ENCODE measurements at regions not wholly inside any gene's neighbourhood (a gene's known extent, or its start where the extent isn't known, plus 50 kb on each side); places are given as distances from the start of the nearest gene placed in this dataset.

DNA sequence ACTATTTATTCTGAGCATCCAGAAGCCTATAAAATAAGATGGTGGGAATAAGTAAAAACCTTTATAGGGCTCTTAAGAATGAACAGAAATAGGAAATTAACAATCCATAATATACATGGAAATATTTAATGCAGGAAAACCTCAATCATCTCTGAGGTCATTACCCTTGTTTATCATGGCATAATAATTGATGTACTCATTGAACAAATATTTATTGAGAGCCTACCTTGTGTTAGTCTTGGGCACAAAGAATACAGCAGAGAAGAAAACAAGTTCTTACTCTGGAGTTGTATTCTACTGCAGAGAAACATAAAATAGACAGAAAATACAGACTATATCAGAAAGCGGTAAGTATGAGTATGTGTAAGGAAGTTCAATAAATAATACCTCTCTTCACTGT lies 167.2 kb downstream of the COX18 start:
- POLR2A ChIA-PET (ENCODE audit: low non-redundant PET): no interaction called here
- Histone ChIP-seq H3K27me3 (replicated peaks; ENCODE audit: insufficient read depth, low read depth, low read length, poor library complexity) (no peaks in the 10 kb centered on the region), H3K27ac (ENCODE audit: low read depth, low read length, poor library complexity, severe bottlenecking) (no peak overlapping the region), H3K4me1 (ENCODE audit: insufficient read depth, low read length, poor library complexity, severe bottlenecking) (no peaks in the 10 kb centered on the region), H3K36me3 (ENCODE audit: insufficient read depth, low read length, poor library complexity, severe bottlenecking) (no peaks in the 10 kb centered on the region), H3K9me3 (ENCODE audit: low read depth, low read length, poor library complexity, severe bottlenecking) (no peaks in the 10 kb centered on the region), H3K4me3 (ENCODE audit: low read depth, low read length, poor library complexity, severe bottlenecking) (no peak overlapping the region)
- CTCF ChIA-PET: no interaction called here
- no TSS peak for BruUV-seq (replicated peaks)
- DNase-seq (ENCODE audit: low spot score): no peak
- no peak for TF ChIP-seq EZH2 (IDR thresholded peaks at IDR 0.05; ENCODE audit: borderline replicate concordance, low read depth, low read length, poor library complexity, severe bottlenecking)
- TF ChIP-seq, protein P1, sequence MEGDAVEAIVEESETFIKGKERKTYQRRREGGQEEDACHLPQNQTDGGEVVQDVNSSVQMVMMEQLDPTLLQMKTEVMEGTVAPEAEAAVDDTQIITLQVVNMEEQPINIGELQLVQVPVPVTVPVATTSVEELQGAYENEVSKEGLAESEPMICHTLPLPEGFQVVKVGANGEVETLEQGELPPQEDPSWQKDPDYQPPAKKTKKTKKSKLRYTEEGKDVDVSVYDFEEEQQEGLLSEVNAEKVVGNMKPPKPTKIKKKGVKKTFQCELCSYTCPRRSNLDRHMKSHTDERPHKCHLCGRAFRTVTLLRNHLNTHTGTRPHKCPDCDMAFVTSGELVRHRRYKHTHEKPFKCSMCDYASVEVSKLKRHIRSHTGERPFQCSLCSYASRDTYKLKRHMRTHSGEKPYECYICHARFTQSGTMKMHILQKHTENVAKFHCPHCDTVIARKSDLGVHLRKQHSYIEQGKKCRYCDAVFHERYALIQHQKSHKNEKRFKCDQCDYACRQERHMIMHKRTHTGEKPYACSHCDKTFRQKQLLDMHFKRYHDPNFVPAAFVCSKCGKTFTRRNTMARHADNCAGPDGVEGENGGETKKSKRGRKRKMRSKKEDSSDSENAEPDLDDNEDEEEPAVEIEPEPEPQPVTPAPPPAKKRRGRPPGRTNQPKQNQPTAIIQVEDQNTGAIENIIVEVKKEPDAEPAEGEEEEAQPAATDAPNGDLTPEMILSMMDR (conservative IDR thresholded peaks at IDR 0.05; ENCODE audit: low read depth, low read length): no peak
- intact Hi-C loops (cut with micrococcal nuclease; ENCODE audit: unreplicated experiment): no loop called here

DNA sequence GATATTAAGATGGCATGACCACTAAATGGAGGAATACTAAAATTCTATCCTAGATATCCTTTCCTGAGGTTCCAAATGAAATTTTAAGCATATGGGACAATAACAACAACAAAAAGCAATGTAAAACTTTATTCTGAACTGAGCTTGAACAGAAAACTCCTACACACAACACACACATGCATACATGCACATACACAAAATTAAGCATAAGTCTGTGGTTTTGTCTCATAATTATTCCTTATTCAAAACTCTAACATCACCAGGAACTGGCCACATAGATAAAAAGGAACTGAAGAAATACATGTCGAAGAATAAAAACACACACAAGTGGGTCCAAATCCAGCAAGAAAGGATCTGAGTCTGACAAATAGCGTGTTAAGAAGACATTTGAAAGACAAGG lies 168.0 kb downstream of the COX18 start:
- TF ChIP-seq, protein P1 (conservative IDR thresholded peaks at IDR 0.05; ENCODE audit: low read depth, low read length): no peak
- TF ChIP-seq EZH2 (IDR thresholded peaks at IDR 0.05; ENCODE audit: borderline replicate concordance, low read depth, low read length, poor library complexity, severe bottlenecking): no peak
- Histone ChIP-seq H3K4me1 (ENCODE audit: insufficient read depth, low read length, poor library complexity, severe bottlenecking) (no peaks in the 10 kb centered on the region), H3K27ac (ENCODE audit: low read depth, low read length, poor library complexity, severe bottlenecking) (no peak overlapping the region), H3K9me3 (ENCODE audit: low read depth, low read length, poor library complexity, severe bottlenecking) (no peaks in the 10 kb centered on the region), H3K27me3 (replicated peaks; ENCODE audit: insufficient read depth, low read depth, low read length, poor library complexity) (no peaks in the 10 kb centered on the region), H3K36me3 (ENCODE audit: insufficient read depth, low read length, poor library complexity, severe bottlenecking) (no peaks in the 10 kb centered on the region), H3K4me3 (ENCODE audit: low read depth, low read length, poor library complexity, severe bottlenecking) (no peak overlapping the region)
- POLR2A ChIA-PET (ENCODE audit: low non-redundant PET): no interaction called here
- no peak for DNase-seq (ENCODE audit: low spot score)
- intact Hi-C loops (cut with micrococcal nuclease; ENCODE audit: unreplicated experiment): no loop called here
- BruUV-seq (replicated peaks): no TSS peak
- CTCF ChIA-PET: no interaction called here

DNA sequence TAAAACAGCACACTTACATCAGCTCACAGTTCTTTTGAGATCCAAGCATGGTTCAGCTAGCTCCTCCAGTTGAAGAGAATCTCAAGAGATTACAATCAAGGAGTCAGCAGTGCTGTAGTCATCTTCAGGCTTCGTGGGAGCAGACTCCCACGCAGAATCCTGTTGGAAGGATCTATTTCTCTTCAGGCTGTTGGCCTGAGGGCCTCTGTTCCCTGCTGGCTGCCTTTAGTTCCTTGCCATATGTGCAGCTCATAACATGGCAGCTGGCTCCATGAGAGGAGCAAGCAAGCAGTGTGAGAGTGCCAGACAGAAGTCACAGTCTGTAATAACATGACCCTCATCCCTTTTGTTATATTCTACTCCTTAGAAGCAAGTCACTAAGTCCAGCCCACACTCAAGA lies 168.6 kb downstream of the COX18 start:
- BruUV-seq (replicated peaks): no TSS peak
- H3K27me3 ChIP-seq (replicated peaks; ENCODE audit: insufficient read depth, low read depth, low read length, poor library complexity): no peaks in the 10 kb centered on the region
- intact Hi-C loops (cut with micrococcal nuclease; ENCODE audit: unreplicated experiment): no loop called here
- no peak overlapping the region for H3K4me3 ChIP-seq (ENCODE audit: low read depth, low read length, poor library complexity, severe bottlenecking)
- H3K27ac ChIP-seq (ENCODE audit: low read depth, low read length, poor library complexity, severe bottlenecking): no peak overlapping the region
- H3K9me3 ChIP-seq (ENCODE audit: low read depth, low read length, poor library complexity, severe bottlenecking): no peaks in the 10 kb centered on the region
- ChIA-PET POLR2A (ENCODE audit: low non-redundant PET) (no interaction called here), CTCF (no interaction called here)
- no peaks in the 10 kb centered on the region for H3K4me1 ChIP-seq (ENCODE audit: insufficient read depth, low read length, poor library complexity, severe bottlenecking)
- DNase-seq (ENCODE audit: low spot score): no peak
- H3K36me3 ChIP-seq (ENCODE audit: insufficient read depth, low read length, poor library complexity, severe bottlenecking): no peaks in the 10 kb centered on the region
- no peak for TF ChIP-seq EZH2 (IDR thresholded peaks at IDR 0.05; ENCODE audit: borderline replicate concordance, low read depth, low read length, poor library complexity, severe bottlenecking)
- TF ChIP-seq, protein P1 (conservative IDR thresholded peaks at IDR 0.05; ENCODE audit: low read depth, low read length): no peak
